Activated CD4-positive, alpha-beta T cell treated with anti-CD3 and anti-CD28 coated beads, Interleukin-2, Interleukin-4, amounts not matched to agents 100 ng/mL and 50 ng/mL, durations not matched to agents 16 hours and 8 hours (primary cell): ENCODE measurements at regions not wholly inside any gene's neighbourhood (a gene's known extent, or its start where the extent isn't known, plus 50 kb on each side); places are given as distances from the start of the nearest gene placed in this dataset.

Experiments used
- DNase-seq: peaks from one replicate; pipeline ENCODE4 v3.0.0-alpha.2; 2020; ENCODE audit warnings: low spot score

DNA sequence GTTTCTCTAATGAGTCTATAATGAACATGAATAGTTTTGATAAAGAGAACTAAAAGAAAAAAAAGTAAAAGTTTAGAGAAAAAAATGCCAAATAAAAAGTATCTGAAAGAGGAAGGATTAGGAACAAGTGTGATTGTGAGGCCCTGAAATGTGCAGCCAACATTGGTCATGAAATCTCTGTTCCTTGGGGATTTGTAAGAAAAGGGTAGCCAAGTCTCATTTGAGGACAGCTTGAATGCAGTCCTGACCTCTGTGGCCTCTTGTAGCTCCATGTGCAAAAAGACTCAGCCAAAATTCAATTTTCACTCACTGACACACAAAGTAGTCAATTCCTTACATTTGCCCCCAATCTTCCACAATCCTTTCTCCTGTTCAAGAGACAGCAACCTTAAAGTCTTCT, 167.9 kb downstream of the KLF12 start:
- no peak for DNase-seq

DNA sequence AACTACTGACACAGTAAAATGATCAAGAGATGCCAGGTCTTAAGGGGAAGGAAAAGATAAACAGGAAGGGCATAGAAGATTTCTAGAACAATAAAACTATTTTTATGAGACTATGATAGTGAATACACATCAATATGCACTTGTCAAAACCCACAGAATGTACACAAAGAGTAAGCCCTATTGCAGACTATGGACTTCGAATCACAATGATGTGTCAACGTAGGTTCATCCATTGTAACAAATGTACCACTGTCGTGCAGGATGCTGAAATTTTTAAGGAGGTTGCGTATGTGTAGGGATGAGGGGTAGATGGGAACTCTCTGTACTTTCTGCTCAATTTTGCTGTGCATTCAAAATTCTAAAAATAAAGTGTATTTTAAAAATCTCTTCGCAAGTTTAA, 171.9 kb downstream of the KLF12 start:
- no peak for DNase-seq

DNA sequence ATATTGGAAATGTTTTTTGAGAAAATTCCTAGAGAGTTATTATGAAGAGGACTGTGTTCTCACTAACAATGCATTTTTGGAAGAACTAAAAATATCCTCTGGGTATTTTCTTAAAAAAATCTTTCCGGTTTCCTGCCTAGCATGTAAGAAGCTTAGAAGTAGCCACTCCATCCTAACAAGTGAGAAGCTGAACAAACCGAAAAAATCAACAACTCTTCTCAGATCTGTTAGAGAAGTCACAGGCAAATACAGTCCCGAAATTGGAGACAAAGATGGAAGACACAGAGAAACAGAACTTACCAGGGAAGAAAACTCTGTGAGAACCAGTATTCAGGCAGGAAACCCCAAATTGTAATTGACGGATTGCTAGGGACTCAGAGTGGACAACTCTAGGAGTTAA, 173.0 kb downstream of the KLF12 start:
- DNase-seq = no peak

DNA sequence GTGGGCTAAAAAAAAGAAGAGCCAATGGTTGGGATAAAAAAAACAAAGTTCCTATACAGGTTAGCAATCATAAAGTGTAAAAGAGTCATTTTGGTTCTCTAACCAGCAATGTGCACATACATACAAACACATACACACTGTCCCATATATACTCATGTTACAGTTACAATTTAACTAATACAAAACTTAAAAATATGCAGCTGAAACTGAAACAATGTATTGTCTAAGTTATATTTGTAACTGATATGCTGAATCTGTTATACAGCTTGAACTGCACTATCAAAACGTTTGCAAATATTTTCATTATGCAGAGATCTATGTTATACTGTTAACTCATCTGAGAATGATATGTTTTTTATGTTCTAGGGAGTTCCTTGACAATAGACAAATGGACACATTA, 173.7 kb downstream of the KLF12 start:
- no peak for DNase-seq

DNA sequence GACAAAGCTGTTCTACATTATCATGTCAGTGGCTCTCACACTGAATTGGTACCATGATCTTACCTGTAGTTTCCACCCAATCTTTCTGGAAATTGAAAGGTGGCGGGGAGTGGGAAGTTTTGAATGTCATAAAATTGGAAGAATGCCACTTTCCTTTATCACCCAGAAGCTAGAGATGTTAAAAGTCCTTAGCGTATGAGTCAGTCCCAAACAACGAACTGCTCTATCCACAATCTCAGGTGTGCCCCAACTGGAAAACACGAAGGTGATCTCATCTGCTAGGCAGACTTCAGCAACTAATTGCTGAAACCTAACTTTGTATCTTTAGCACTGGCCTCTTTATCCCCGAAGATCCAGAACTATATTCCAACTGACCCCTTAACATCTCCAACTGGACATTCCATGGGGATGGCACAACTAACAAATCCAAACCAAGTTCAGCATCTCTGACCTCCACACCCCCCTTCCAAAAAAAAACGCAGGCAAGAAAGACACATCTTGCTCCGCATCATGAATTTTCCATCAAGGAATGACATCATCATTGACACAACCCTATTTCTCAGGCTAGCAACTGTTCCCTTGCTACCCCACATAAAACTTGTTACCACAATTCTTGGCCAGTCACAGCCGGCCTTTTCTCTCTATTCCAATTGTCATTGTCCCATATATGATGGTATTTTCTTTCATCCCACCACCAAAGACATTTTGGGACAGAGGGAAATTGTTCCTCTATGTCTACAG, 175.4 kb downstream of the KLF12 start:
- no peak for DNase-seq

DNA sequence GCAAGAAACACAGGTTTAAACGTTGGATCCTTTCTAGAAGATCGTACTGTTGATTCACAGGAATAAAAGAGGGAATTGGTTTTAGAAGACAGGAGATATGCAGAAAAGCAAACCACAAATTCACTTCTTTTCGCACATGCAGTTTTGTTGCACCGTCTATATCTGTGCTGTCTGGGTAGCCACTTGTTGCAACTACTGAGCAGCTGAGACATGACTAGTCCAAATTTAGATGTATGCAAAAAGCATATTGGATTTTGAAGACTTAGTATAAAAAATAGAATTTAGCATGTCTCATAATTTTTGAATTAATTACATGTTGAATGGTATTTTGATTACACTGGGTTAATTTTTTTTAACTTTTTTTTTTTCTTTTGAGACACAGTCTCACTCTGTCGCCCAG, 176.3 kb downstream of the KLF12 start:
- DNase-seq = no peak

DNA sequence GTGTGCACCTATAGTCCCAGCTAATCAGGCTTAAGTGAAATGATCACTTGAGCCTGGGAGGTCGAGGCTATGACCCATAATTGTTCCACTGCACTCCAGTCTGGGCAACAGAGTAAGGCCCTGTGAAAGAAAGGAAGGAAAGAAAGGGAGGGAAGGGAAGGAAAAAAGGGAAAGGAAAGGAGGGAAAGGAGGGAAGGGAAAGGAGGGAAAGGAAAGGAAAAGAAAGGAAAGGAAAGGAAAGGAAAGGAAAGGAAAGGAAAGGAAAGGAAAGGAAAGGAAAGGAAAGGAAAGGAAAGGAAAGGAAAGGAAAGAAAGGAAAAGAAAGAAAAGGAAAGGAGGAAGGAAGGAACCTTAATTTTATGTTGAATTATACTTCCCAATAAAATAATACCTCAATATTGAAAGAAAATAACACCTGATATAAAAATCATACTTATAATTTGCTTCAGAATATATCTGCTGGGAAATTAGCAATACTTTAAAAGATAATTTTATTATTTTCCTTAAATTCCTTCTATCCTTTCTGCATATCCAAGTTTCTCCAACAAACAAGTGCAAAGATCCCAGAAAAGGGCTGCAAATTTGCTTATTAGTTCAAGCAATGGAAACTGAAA, 177.3 kb downstream of the KLF12 start:
- no peak for DNase-seq

DNA sequence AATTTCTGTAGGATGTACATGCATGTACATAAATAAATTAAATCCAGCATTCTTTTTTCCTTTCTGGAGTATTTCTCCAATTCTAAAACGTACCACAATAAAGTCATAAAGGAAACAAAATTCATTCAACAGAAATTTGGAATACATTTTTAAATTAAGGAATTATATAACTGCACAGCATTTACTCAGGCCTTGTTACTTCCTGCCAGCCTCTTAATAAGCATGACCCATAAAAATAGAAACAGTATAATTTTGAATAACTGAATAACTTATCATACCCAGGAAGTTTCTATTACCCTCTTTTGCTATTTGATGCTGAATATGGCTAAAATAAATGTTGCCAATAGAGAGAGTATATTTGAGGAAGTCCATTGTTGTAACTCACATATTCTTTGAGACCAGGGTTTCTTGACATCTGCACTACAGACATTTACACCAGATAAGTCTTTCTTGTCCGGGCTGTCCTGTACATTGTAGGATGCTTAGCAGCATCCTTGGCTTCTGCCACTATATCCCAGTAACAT, 178.2 kb downstream of the KLF12 start:
- DNase-seq = no peak

DNA sequence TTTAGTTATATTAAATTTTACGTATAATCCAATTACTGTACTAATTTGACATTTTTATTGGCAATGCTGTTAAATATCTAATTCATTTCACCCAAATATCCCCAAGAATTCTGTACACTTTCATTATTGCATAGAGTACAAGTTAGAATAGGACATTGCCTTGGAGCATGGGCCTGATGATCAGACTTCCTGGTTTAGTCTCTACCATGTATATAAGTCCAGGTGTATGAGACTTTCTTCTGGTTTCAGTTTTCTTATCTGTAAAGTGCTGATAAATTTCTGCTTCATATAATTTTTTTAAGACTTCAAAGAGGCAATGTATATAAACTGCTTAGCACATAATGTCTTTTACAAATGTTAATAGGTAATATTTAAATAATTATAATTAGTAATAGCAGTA, 179.4 kb downstream of the KLF12 start:
- no peak for DNase-seq

DNA sequence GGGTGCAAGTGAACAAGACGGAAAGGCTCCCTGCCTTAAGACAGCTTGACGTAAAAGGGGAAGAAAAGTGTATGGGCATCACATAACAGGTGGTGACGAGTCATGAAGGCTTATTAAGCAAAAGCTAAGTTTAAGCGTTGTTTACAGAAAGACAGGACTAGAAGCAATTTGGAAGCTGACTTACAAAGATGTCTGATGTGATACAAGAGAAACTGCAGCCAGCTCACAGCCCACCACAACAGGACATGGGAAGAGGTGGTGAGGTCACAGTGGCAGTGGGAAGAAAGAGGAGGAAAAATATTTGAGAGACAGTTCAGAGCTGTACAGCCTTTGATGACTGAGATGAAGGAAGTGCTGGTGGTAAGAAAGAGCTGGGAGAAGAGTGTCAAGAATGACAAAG, 181.6 kb downstream of the KLF12 start:
- DNase-seq = no peak

DNA sequence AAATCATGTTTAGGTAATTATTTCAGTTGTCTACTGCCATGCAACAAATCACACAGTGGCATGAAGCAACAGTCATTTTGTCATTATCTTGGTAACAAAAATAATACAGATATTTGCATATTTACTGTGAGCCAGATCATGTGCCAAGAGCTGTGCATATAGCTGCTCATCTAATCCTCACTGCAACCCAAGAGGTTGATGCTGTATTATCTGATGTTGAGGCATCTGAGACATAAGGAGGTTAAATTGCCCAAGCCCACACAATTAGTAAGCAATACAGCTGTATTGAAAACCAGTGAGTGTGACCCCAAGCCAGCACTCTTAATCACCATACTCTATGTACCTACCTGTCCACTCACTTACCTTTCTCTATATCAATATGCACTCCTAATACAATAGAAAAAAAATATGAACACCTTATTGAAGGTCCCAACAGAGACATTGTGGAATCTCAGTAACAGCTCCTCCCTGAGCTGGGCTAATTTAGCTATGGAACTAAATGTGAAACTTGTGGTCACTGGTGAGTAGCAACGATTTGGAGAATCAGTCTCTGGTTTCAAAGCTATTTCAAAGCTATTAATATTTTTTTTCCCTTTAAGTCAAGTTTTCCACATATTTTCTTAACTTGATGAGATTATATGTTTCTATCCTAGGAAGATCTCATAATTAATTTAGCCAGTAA, 185.2 kb downstream of the KLF12 start:
- no peak for DNase-seq

DNA sequence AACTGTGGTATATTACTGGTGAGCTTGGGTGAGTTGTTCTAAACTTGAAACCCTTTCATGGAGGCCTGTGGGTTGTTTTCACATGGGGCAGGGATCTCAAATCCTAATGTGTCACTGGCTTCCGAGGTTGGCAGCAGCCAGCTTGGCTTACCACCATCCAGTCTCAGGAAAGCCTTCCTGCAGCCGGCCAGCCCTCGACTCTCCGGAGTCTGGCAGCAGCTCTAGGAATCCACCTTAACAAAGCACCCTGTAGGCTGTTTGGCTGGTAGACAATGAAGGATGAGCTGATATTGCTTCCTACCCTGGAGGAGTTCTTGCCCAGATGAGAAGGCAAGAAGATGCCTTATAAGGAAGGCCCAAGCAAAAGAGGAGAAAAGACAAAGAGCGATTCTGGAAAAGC, 188.3 kb downstream of the KLF12 start:
- DNase-seq = no peak

DNA sequence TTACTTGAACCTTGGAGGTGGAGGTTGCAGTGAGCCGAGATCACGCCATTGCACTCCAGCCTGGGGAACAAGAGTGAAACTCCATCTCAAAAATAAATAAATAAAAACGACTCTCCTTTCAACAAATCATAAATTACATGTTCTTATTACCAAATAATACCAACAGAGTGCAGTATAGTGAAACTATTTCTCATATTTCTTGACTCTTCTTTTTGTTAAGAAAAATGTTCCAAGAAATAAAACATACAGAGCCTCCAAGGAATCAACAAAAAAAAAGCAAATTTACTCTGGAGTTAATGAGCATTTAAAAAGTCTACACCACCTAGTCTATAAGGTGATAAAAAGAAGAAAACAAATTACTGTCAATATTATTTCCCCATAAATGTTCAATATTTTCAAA, 188.8 kb downstream of the KLF12 start:
- DNase-seq = no peak

DNA sequence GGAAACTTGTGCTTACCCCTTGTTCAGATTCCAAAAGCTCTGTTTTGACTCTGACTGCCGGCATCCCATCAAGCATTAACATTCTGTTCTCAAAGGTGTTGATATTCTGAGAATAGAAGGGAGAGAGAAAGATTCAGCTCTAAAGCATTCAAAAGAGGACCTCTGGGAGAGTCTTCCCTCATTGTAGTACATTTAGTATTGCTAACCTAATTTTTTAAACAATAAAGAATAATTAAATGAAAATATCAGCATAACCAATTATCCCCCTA, 190.3 kb downstream of the KLF12 start:
- no peak for DNase-seq

DNA sequence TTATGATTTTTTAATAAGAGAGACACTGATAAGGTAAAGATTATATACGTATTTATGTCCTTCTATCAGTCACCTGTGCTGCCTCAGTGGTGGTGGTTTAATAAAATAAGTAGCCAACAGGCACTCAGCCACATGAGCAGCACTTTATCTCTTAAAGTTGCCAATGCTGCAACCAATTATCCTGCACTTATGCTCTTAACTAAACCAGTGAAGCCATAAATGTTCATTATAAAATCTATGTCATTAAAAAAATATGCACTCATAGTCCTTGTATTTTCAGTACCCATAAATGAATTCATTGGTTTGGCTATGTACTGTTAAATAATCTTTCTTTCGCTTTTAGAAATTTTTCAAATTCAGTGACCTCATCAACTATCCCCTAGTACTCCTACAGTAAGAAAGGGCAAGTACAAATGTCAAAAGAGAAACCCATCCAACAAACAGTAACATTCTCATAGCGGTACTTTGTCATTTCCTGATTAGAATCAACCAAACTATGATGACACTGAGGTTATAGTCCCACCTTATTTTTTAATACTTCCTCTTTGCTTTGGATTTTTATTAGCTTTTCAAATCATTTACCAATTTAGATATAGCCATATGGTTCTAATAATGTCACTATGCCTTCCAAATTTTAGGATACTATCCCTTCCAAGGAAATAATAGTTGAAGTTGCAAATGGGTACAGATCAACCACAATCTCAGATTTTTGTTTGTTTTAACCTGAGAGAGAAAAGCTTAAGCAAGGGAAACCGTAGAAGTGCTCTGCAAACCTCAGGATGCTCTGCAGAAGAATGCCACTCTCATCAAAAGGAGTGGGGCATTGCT, 190.9 kb downstream of the KLF12 start:
- peak; percentile 49 for DNase-seq

DNA sequence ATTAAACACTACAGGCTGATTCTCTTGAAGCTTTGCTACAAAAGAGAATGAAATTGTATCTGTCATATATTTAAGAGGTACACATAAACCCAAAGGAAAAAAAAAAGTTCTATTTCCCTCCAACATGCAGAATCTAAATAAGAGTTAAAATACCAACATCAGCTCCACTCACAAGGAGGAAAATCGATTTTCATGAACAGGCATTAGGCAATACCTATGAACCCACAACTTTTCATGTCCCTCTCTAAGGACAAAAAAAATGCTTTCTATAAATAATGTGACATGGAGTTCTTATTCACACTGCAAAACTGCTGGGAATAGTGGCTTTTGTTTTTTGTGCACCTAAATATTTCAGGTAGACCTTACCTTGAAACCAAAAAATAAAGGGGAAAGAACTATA, 192.5 kb downstream of the KLF12 start:
- no peak for DNase-seq

DNA sequence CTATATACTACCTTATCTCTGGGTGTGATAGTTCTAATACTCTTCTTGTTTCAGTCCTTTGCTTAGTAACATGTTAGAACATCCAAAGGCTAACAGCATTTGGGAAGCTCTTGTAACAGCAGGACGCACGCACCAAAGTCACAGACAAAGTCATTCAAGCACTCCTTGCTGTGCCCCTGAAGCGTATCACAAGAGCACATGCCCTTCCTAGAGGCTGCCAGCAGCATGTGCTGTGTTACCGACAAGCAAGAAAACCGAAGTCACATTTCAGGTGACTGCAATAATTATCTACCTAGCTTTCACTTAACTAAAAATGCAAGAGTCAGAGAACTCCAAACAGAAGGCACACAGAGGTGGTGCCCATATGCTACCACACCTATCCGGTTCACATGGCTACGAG, 194.1 kb downstream of the KLF12 start:
- DNase-seq = no peak

DNA sequence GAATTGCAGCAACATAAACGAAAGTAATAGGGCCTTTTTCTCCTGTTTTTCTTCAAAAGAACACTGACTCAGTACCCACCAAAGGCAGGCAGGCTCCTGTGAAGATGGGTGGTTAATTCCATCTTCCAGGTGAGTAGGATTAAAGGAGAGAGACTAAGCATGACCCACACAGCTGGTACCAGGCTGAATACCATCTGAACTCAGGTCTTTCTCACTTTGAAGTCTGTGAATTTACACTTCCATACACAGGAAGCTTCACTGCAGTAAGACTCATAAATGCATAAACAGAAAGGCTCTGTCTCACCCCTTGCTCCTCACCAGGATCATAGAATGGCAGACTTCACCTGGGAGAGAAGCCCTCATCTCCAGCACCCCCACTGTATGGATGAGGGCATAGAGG, 194.6 kb downstream of the KLF12 start:
- no peak for DNase-seq

DNA sequence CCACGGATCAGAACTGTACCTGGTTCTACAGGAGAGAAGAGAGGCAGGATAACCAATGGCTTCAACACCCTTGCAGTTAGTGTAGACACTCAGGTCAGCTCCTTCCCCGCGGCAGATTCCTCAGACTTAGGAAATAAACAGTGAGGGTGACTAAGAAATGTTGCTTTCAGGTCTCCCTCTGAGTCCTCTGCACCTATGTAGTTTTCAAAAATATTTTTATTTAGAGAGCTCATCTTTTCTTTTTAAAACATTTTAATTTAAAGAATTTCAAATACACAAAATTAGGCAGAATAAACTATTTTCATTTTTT, 195.2 kb downstream of the KLF12 start:
- no peak for DNase-seq

DNA sequence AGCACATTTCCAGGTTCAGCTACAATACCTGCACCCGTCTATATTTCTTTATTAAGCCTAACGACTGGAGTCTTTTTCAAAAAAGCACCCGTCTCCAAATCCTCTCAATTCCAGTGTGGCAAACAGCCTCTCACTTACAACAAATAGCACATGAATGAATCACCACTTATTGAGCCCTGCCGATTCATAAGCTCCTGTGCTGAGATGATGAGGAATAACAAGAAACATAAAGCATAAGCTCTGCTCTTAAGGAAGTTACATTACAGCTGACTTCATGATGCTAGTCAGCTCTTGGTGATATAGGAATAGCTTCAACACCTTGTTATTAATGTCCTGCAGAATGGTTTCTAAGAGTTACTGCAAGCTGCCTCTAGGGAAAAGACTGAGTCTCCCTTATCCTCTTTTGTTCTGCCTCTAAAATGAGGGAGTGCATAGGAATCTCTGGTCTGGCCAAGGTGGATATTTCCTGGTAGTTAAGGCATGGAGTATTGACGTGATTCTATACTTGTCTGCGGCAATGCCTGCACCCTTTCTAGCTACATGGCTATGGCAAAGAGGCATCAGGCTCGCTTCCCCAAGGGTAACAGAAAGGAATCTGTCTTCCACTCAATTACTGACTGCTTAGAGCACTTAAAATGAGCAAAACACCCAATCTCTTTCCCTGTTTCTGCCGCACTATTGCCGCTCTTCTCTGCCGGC, 195.7 kb downstream of the KLF12 start:
- DNase-seq = no peak

DNA sequence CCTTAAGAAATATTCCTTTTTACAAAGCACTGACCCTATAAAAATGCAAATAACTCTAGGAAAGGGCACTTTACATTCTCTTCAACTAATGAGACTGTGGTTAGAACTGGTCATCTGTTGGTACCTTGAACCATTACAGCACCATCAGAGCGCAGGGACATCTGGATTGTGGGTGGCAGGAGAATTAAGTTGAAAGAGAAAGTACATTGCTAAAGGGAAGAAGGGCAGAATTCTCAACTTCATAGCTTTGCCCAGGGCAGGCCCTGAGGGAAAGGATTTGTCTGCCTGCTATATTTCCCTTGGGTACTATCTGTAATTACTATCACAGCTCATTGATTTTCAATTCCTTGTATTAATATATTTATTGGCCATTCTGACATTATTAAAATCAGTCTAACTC, 196.8 kb downstream of the KLF12 start:
- DNase-seq = no peak

DNA sequence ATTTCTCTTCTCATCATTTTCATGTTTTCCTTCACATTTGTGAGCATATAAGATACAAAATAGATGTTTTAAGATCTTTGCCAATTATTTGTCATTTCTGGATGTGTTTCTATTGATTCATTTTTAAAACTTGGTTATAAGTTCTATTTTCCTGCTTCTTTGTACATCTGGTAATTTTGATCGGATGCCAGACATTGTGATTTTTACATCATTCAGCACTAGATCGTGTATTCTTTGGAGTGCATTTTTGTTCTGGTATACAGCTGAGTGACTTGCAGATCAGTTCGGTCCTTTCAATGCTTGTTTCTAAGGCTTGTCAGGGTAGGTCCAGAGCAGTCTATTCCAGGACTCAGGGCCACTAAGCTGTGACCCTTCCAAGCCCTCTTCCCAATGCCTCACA, 198.2 kb downstream of the KLF12 start:
- DNase-seq = no peak
